ENCODE measurements at regions not wholly inside any gene's neighbourhood (a gene's known extent, or its start where the extent isn't known, plus 50 kb on each side); places are given as distances from the start of the nearest gene placed in this dataset.
A peak's percentile ranks its signal among the peaks of the same experiment; 100 is the strongest.

DNA sequence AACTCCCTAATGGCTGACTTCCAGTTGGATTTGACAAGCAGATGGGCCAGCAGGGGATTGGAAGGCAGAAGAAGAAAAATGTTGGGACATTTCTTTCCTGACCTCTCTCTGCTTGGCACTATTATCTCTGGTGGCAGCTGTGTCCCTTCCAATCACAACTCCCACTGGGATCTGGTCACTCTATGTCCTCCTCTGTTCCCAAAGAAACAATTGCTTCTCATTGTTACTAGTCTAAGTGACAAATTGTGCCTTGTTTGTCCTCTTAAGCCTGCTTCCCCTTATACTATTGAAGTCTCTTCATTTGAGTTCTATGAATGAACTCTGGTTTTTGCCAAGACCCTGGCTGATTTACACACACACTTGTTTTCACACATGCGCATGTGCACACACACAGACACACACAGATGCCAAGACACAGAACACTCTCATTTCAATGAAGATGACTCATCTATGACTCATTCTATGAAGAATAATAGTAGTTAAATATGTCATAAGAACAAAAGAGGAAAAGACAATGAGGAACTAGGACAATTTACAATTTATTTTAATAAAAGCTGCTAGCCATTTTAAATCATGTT, 83.0 kb upstream of the FAR2 start:
- no peaks in the 10 kb centered on the region for H3K27me3 ChIP-seq
- H3K4me3 ChIP-seq: no peak overlapping the region
- peaks cover 9% of the 10 kb centered on the region for H3K4me1 ChIP-seq
- no peak for DNase-seq
- H3K36me3 ChIP-seq: no peaks in the 10 kb centered on the region
- H3K9me3 ChIP-seq (replicated peaks): no peaks in the 10 kb centered on the region
- H3K27ac ChIP-seq: no peak overlapping the region

DNA sequence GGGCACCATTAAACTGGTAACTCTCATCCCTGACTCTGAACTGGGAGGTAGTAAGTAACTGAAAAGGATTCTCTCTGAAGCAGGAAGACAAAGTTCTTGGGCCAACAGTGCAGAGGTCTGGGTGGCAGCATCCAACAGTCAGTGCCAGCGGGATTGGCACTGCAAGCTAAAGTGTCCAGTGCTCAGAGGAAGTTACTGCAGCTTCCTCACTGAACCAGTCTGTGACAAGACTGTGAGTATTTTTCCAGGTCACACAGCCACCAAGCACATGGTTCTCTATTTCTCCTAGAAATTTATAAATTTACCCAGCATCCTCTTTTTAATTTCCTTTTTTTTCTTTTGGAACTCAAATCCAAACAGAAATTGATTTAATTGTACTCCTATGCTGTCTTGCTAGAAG, 81.6 kb upstream of the FAR2 start:
- H3K27ac ChIP-seq: no peak overlapping the region
- no peak overlapping the region for H3K4me3 ChIP-seq
- peaks cover 13% of the 10 kb centered on the region for H3K4me1 ChIP-seq
- H3K36me3 ChIP-seq: no peaks in the 10 kb centered on the region
- no peaks in the 10 kb centered on the region for H3K27me3 ChIP-seq
- no peaks in the 10 kb centered on the region for H3K9me3 ChIP-seq (replicated peaks)
- no peak for DNase-seq

DNA sequence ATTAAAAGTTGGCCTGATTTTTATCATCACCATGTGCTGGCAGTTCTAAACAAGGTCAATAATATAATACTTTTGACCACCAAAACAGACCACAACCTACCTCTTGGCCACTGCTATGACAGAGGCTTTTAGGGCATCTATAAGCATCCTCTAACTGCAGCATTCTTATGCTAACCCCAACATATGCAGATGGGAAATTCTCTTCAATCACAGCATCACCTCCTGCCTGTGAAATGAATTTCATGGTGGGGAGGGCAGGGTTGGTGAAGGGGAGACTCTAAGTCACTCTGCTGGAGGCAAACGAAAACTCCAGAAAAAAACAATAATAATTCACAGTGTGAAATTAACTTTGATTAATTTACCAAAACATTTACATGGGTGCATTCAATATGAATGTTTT, 78.8 kb upstream of the FAR2 start:
- no peak overlapping the region for H3K4me3 ChIP-seq
- H3K27ac ChIP-seq: no peak overlapping the region; the same call in 1 of the 2 replicates
- no peaks in the 10 kb centered on the region for H3K36me3 ChIP-seq
- H3K4me1 ChIP-seq: peaks cover 13% of the 10 kb centered on the region
- H3K27me3 ChIP-seq: no peaks in the 10 kb centered on the region
- no peaks in the 10 kb centered on the region for H3K9me3 ChIP-seq (replicated peaks)
- DNase-seq: peak in 1 of 2 experiments; percentile 18

DNA sequence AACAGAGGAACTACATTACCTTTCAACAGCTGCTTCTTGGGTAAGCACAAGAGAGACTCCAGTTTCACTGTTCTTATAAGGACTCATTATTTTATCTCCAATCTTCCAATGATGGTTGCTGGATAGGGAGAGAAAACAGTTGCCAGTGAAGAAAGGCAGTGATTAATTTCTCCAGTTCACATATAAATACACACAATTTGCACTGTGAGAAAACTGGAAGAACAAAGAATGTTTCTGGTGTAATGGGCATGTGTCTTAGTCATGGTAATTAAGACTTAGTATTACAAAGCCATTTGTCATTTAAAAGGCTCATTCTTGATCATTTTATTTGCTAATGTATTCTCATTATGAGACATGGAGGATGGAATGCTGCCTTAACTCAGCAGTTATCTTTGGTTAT, 78.0 kb upstream of the FAR2 start:
- no peaks in the 10 kb centered on the region for H3K36me3 ChIP-seq
- H3K27ac ChIP-seq: peak overlapping the region; percentile 10
- H3K4me1 ChIP-seq: peaks cover 13% of the 10 kb centered on the region
- no peaks in the 10 kb centered on the region for H3K27me3 ChIP-seq
- H3K9me3 ChIP-seq (replicated peaks): no peaks in the 10 kb centered on the region
- H3K4me3 ChIP-seq: no peak overlapping the region
- DNase-seq: peak in 1 of 2 experiments; percentile 43

DNA sequence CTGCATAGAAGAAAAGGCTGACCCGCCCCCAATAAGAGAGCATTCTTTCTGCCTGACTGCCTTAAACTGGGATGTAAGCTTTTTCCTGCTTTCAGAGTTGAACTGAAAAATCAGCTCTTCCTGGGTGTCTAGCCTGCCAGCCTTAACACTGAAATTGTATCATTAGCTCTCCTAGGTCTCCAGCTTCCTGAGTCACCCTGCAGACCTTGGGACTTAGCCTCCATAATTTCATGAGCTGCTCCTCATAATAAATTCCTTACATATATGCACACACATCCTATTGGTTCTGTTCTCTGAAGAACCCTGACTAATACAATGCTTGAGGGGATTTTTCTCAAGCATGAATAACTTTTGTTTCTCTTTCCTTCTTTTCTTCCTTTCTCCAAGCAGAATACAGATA, 76.4 kb upstream of the FAR2 start:
- Histone ChIP-seq H3K9me3 (replicated peaks) (no peaks in the 10 kb centered on the region), H3K27me3 (no peaks in the 10 kb centered on the region), H3K27ac (no peak overlapping the region), H3K36me3 (no peaks in the 10 kb centered on the region), H3K4me3 (no peak overlapping the region), H3K4me1 (peaks cover 13% of the 10 kb centered on the region)
- DNase-seq: no peak

DNA sequence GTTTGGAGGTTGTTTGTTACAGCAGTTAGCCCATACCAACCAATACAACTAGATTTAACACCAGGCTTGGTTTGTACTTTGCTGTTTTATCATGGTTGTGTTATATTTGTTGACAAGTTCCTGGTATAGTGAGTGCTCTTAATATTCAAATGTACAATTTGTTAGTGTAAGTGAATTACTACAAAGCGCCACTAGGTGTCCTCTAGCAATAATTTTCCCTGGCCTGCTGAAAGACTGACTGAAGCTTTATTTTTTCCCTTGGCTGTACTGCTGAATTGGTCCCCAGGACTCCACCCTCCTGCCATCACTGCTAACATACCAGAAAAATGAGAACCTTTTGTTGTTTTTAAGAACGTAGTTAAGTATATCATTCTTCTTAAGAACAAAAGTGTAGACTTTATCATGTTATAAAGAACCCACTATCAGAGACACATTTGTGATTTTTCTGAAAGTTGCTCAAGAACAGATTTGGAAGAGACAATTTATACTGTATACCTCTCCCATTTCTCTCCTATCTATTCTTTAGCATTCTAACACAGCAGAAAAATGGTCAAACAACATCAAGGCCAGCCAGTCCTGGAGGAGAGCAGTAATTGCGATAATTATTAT, 75.3 kb upstream of the FAR2 start:
- Histone ChIP-seq H3K27ac (no peak overlapping the region), H3K4me1 (peaks cover 13% of the 10 kb centered on the region), H3K36me3 (no peaks in the 10 kb centered on the region), H3K4me3 (no peak overlapping the region), H3K27me3 (no peaks in the 10 kb centered on the region), H3K9me3 (replicated peaks) (no peaks in the 10 kb centered on the region)
- DNase-seq: peak; percentile 31 to 78

DNA sequence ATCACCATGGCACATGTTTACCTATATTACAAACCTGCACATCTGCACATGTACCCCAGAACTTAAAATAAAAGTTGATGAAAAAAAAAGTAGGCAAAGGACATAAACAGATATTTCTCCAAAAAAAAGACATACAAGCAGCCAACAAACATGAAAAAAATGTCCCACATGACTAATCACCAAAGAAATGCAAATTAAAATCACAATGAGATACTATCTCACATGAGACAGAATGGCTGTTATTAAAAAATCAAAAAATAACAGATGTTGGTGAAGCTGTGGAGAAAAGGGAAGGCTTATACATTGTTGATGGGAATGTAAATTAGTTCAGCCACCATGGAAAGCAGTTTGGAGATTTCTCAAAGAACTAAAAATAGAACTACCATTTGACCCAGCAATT, 68.0 kb upstream of the FAR2 start:
- no peaks in the 10 kb centered on the region for H3K27me3 ChIP-seq
- H3K4me3 ChIP-seq: no peak overlapping the region
- no peak overlapping the region for H3K27ac ChIP-seq
- no peaks in the 10 kb centered on the region for H3K9me3 ChIP-seq (replicated peaks)
- no peaks in the 10 kb centered on the region for H3K4me1 ChIP-seq
- H3K36me3 ChIP-seq: no peaks in the 10 kb centered on the region
- no peak for DNase-seq

DNA sequence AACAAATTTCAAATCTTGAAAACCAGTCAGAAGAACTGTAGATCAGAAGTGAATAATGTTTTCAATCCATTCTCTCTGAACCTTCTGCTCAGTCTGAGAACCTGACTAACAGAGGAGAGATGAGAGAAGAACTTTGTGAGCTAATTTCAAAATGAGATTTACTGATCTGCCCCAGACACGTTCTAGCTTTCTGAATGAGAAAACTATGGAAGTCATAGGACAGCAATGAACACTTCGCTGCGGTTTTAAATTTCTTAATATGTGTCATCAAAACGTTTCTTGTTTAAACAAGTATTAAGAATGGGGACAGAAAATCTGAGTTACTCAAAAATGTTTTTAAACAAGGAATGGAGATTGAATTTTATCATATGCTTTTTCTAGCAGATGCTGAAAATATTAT, 66.6 kb upstream of the FAR2 start:
- no peaks in the 10 kb centered on the region for H3K9me3 ChIP-seq (replicated peaks)
- DNase-seq: no peak
- no peaks in the 10 kb centered on the region for H3K36me3 ChIP-seq

DNA sequence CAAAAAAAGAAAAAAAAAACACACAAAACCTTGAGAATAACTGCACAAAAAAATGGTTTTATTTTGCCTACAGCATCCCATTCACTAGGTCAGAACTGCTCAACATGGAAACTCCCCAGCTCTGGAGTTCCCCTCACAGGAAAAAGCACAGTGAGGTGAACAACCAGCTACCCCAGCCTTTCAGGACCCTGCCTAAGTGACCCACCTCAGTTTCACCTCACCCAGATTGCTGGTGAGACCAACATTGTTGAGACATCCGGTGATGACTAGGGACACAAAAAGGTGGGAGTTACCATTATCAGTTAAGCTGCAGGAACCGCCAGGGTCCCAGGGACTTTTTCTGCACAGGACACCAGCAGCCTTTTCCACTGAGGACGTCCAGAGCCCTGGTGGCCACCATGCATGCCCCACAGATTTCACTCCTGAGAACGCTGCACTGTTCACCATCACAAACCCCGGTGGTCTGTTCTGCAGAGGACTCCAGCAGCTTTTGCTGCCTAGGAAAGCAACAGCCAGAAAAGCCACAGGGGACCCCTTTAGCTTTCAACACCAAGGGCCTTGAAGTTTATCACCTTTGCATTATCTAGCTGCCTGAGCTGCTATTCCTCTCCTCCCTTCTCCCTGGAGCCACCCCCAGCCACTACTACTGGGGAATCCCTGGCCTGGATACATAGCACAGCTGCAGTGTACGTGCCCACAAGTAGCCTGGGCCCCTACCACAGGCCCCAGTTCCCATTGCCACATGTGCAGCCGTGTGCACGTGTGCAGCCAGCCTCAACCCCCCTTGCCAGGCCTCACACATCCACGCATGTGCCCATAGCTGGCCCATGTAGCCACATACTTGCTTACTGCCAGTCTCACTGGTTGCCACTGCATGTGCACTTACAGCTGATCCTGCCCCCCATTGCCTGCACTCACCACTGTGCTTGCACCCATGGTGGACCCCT, 62.5 kb upstream of the FAR2 start:
- DNase-seq: peak; percentile 12 to 19
- Histone ChIP-seq H3K4me1 (no peaks in the 10 kb centered on the region), H3K36me3 (no peaks in the 10 kb centered on the region), H3K9me3 (replicated peaks) (0 out of 2 replicates have a peak, but pooled peaks cover 4% of the 10 kb centered on the region), H3K27ac (no peak overlapping the region), H3K4me3 (no peak overlapping the region), H3K27me3 (no peaks in the 10 kb centered on the region)

More for the DNA sequence above, 66.6 kb upstream of the FAR2 start:
- Histone ChIP-seq H3K27ac (no peak overlapping the region), H3K4me3 (no peak overlapping the region), H3K27me3 (no peaks in the 10 kb centered on the region), H3K4me1 (no peaks in the 10 kb centered on the region)

DNA sequence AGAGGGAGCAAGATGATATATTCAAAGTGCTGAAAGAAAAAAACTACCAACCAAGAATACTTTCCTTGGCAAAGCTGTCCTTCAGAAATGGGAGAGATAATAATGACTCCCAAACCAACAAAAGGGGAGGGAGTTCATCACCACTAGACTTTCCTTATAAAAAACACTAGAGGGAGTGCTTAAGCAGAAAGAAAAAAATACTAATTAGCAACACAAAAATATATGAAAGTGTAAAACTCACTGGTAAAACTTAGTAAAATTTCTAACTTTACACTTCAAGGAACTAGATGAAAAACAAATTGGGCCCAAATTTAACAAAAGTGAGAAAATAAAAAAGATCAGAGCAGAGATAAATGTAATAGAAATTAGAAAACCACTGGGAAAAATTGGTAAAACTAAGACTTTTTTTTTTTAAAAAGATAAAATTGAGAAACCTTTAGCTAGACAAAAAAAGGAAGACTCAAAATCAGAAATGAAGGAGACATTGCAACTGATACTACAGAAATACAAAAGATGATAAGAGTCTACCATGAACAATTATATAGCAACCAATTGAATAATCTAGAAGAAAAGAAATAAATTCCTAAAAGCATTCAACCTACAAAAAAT, 60.4 kb upstream of the FAR2 start:
- DNase-seq: peak in 1 of 2 experiments; percentile 32
- H3K4me1 ChIP-seq: no peaks in the 10 kb centered on the region
- H3K36me3 ChIP-seq: no peaks in the 10 kb centered on the region
- H3K27ac ChIP-seq: no peak overlapping the region
- H3K9me3 ChIP-seq (replicated peaks): 0 out of 2 replicates have a peak, but pooled peaks cover 4% of the 10 kb centered on the region
- H3K27me3 ChIP-seq: no peaks in the 10 kb centered on the region
- H3K4me3 ChIP-seq: no peak overlapping the region

Measured in SJCRH30 (cell line).